Heart left ventricle (tissue), 13 donors: ENCODE measurements at regions not wholly inside any gene's neighbourhood (a gene's known extent, or its start where the extent isn't known, plus 50 kb on each side); places are given as distances from the start of the nearest gene placed in this dataset.

Source experiments
- CTCF ChIP-seq, 12 donors: fragments of 200-600 bp; sonication (generic) in 4 of 12; IDR thresholded peaks; one replicate each; pipeline versions ENCODE4 v1.5.0 to v1.8.0; 2018 to 2022; ENCODE audit warnings: antibody characterized with exemption in 12 of 12, mild to moderate bottlenecking in 5 of 12
- POLR2A ChIP-seq, 2 donors: fragments of 450-650 bp; IDR thresholded peaks; one replicate each; pipeline ENCODE4 v1.6.1; 2017; ENCODE audit warnings: antibody characterized with exemption in 2 of 2, mild to moderate bottlenecking in 2 of 2, moderate library complexity in 2 of 2
- donor health status: ischemic (EF 13 %, LVEDD 7.1; RV severe dilation, severe dysfunction).
- donor health status: DM: no; HTN: yes; CAD: no.
- donor health status: DM: no; HTN: no; CAD: no.
- donor health status: ischemic (EF 25% LVEDD 6.9; RV normal size, moderate dysfunction).
- donor health status: ischemic (EF 25% LVEDD 5.7; RV mildly dilated, moderate dysfunction).
- donor health status: ischemic (EF 35%, LVEDD 5.7; RV mildly dilated, moderate dysfunction).
- donor health status: nonischemic (EF 11% LVEDD 7.7; RV severe dilation, severe dysfunction).
- donor health status: DM: yes; HTN: yes; CAD: no.
- donor health status: PGD.
- donor health status: ischemic (EF 29% LVEDD 5.4; RV normal size, mild dysfunction).
- donor health status: nonischemic (EF 23%, LVEDD 6.1; RV moderate dilation, normal function).

DNA sequence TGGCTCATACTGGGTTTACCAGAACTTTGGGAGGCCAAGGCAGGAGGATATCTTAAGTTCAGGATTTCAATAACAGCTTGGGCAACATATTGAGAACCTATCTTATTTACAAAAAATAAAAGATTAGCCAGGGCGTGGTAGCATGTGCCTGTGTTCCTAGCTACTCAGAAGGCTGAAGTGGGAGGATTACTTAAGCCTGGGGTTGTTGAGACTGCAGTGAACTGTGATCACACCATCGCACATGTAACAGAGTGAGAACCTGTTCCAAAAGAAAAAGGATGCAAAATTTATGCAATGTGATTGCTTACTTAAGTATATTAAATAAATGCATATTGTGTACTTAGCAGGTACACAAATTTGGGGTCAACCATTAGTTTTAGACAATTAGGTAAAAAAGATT is 768.9 kb upstream of the CDH7 start:
- TF ChIP-seq CTCF (IDR thresholded peaks at IDR 0.05) (no peak), POLR2A (IDR thresholded peaks at IDR 0.05) (no peak)
